ENCODE measurements at regions not wholly inside any gene's neighbourhood (a gene's known extent, or its start where the extent isn't known, plus 50 kb on each side); places are given as distances from the start of the nearest gene placed in this dataset.

DNA sequence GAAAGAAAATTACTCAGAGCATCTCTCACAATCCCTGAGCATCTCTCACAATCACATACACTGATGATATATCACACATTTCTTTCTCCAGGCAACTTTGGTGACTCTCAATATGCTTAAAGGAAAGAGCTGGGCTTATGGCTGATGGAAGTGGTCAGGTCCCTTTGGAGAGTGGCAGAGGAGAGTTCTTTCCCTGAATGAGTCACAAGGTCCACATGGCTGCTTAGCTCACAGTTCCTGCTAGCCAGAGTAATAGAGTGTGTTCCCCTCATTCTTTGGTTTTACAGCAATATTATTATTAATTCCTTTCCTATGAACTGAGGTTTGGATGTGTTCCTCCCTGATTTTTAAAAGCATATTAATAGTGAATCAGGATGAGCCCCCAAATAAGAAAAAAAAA lies 287.4 kb downstream of the C7orf25 start (continued):
- no peak for TF ChIP-seq SRF (IDR thresholded peaks at IDR 0.05; ENCODE audit: low read depth)
- no peak for TF ChIP-seq CEBPB (IDR thresholded peaks at IDR 0.05; ENCODE audit: low read depth)
- TF ChIP-seq ELF1 (IDR thresholded peaks at IDR 0.05; ENCODE audit: borderline replicate concordance, low read depth): no peak

DNA sequence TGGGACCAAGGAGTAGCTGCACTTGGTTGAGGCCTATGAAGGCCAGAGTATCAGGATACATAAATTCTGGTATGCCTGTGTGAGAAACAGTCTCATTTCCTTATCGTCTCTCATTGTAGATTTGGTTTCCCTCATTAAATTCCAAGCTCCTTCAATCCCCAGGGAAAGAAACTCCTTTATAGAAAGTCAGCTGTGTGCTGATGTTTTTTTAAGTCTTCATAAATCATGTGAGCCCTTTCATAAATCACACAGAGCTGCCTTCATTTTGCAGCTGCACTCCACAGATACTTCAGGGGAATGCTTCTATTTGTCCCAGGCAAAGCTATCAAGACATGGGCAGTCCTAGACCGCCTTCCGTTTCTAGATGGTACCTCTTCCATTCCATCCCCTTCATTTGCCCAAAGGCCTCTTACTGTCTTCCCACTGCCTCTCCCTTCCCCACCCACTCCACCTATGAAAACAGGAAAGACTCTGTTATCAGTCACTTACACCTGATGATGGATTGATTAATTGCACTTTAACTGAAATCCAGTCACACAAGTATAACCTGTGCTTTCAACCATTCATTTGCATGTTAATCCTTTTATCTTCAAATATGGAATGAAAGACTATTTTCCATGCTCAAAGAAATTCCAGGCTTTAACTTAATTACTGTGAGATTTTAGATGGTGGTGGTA lies 290.2 kb downstream of the C7orf25 start:
- no TSS peak for BruUV-seq (replicated peaks)
- Histone ChIP-seq H3K4me3 (replicated peaks in 1 of 2; ENCODE audit: low read depth in 1 of 2, low read length in 2 of 2) (no peak overlapping the region), H3K79me2 (ENCODE audit: insufficient read depth, low read length) (no peaks in the 10 kb centered on the region), H3K27me3 (ENCODE audit: insufficient read depth, low read length) (no peaks in the 10 kb centered on the region), H4K20me1 (ENCODE audit: insufficient read depth) (no peaks in the 10 kb centered on the region), H3K4me2 (ENCODE audit: low read length) (no peak overlapping the region), H3K4me1 (ENCODE audit: control insufficient read depth in 1 of 2, insufficient read depth in 2 of 2, low read length in 2 of 2) (no peaks in the 10 kb centered on the region), H3K27ac (ENCODE audit: low read depth, low read length) (no peak overlapping the region), H2AFZ (ENCODE audit: low read depth, low read length, poor library complexity, severe bottlenecking) (no peak overlapping the region), H3K9me2 (ENCODE audit: insufficient read depth) (no peaks in the 10 kb centered on the region), H3K9me3 (ENCODE audit: control insufficient read depth in 1 of 2, insufficient read depth in 1 of 2, low read depth in 1 of 2, low read length in 2 of 2) (no peaks in the 10 kb centered on the region), H3K36me3 (ENCODE audit: control insufficient read depth in 1 of 2, insufficient read depth in 2 of 2, low read length in 2 of 2) (no peaks in the 10 kb centered on the region), H3K9ac (ENCODE audit: low read length) (no peak overlapping the region)
- DNase-seq (ENCODE audit: low read depth, low spot score) (no peak), ATAC-seq (no peak)
- CTCF ChIA-PET: no interaction called here
- intact Hi-C loops (cut with micrococcal nuclease): no loop called here
- POLR2A ChIA-PET: no interaction called here
- RAD21 ChIA-PET (ENCODE audit: low non-redundant PET in 1 of 2, low total read pairs in 2 of 2, uncharacterized antibody in 2 of 2, unreplicated experiment in 2 of 2): no interaction called here
- TF ChIP-seq RAD21 (IDR thresholded peaks at IDR 0.05; ENCODE audit: low read depth) (no peak), CEBPB (IDR thresholded peaks at IDR 0.05; ENCODE audit: low read depth) (no peak), ZFX (IDR thresholded peaks at IDR 0.05) (no peak), EZH2phosphoT487 (IDR thresholded peaks at IDR 0.05; ENCODE audit: borderline replicate concordance) (no peak), SP1 (IDR thresholded peaks at IDR 0.05; ENCODE audit: low read depth) (no peak), POLR2A (IDR thresholded peaks at IDR 0.05; ENCODE audit: borderline replicate concordance, extremely low read depth, insufficient read depth, insufficient read length) (no peak), EGR1 (IDR thresholded peaks at IDR 0.05; ENCODE audit: low read depth) (no peak), SRF (IDR thresholded peaks at IDR 0.05; ENCODE audit: low read depth) (no peak), TCF7L2 (IDR thresholded peaks at IDR 0.05; ENCODE audit: borderline replicate concordance, extremely low read depth, insufficient read depth, insufficient read length) (no peak), CBX3 (IDR thresholded peaks at IDR 0.05; ENCODE audit: low read depth) (no peak), POLR2AphosphoS5 (IDR thresholded peaks at IDR 0.05; ENCODE audit: low read depth, low read length) (no peak), JUND (IDR thresholded peaks at IDR 0.05) (no peak)
- TF ChIP-seq, protein P1, sequence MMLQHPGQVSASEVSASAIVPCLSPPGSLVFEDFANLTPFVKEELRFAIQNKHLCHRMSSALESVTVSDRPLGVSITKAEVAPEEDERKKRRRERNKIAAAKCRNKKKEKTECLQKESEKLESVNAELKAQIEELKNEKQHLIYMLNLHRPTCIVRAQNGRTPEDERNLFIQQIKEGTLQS (IDR thresholded peaks at IDR 0.05): no peak
- TF ChIP-seq, protein P2, sequence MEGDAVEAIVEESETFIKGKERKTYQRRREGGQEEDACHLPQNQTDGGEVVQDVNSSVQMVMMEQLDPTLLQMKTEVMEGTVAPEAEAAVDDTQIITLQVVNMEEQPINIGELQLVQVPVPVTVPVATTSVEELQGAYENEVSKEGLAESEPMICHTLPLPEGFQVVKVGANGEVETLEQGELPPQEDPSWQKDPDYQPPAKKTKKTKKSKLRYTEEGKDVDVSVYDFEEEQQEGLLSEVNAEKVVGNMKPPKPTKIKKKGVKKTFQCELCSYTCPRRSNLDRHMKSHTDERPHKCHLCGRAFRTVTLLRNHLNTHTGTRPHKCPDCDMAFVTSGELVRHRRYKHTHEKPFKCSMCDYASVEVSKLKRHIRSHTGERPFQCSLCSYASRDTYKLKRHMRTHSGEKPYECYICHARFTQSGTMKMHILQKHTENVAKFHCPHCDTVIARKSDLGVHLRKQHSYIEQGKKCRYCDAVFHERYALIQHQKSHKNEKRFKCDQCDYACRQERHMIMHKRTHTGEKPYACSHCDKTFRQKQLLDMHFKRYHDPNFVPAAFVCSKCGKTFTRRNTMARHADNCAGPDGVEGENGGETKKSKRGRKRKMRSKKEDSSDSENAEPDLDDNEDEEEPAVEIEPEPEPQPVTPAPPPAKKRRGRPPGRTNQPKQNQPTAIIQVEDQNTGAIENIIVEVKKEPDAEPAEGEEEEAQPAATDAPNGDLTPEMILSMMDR (IDR thresholded peaks at IDR 0.05 in 2 of 3, conservative IDR thresholded peaks at IDR 0.05 in 1 of 3; ENCODE audit: borderline replicate concordance in 1 of 3, insufficient read depth in 1 of 3, low read depth in 2 of 3, low read length in 2 of 3): no peak
- TF ChIP-seq, protein P3, sequence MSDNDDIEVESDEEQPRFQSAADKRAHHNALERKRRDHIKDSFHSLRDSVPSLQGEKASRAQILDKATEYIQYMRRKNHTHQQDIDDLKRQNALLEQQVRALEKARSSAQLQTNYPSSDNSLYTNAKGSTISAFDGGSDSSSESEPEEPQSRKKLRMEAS (IDR thresholded peaks at IDR 0.05): no peak
- TF ChIP-seq, protein P4, sequence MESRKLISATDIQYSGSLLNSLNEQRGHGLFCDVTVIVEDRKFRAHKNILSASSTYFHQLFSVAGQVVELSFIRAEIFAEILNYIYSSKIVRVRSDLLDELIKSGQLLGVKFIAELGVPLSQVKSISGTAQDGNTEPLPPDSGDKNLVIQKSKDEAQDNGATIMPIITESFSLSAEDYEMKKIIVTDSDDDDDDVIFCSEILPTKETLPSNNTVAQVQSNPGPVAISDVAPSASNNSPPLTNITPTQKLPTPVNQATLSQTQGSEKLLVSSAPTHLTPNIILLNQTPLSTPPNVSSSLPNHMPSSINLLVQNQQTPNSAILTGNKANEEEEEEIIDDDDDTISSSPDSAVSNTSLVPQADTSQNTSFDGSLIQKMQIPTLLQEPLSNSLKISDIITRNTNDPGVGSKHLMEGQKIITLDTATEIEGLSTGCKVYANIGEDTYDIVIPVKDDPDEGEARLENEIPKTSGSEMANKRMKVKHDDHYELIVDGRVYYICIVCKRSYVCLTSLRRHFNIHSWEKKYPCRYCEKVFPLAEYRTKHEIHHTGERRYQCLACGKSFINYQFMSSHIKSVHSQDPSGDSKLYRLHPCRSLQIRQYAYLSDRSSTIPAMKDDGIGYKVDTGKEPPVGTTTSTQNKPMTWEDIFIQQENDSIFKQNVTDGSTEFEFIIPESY (IDR thresholded peaks at IDR 0.05; ENCODE audit: extremely low read depth, insufficient replicate concordance, low read length): no peak
- TF ChIP-seq, protein P5, sequence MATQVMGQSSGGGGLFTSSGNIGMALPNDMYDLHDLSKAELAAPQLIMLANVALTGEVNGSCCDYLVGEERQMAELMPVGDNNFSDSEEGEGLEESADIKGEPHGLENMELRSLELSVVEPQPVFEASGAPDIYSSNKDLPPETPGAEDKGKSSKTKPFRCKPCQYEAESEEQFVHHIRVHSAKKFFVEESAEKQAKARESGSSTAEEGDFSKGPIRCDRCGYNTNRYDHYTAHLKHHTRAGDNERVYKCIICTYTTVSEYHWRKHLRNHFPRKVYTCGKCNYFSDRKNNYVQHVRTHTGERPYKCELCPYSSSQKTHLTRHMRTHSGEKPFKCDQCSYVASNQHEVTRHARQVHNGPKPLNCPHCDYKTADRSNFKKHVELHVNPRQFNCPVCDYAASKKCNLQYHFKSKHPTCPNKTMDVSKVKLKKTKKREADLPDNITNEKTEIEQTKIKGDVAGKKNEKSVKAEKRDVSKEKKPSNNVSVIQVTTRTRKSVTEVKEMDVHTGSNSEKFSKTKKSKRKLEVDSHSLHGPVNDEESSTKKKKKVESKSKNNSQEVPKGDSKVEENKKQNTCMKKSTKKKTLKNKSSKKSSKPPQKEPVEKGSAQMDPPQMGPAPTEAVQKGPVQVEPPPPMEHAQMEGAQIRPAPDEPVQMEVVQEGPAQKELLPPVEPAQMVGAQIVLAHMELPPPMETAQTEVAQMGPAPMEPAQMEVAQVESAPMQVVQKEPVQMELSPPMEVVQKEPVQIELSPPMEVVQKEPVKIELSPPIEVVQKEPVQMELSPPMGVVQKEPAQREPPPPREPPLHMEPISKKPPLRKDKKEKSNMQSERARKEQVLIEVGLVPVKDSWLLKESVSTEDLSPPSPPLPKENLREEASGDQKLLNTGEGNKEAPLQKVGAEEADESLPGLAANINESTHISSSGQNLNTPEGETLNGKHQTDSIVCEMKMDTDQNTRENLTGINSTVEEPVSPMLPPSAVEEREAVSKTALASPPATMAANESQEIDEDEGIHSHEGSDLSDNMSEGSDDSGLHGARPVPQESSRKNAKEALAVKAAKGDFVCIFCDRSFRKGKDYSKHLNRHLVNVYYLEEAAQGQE (IDR thresholded peaks at IDR 0.05; ENCODE audit: low read depth): no peak
